ENCODE measurements at regions not wholly inside any gene's neighbourhood (a gene's known extent, or its start where the extent isn't known, plus 50 kb on each side); places are given as distances from the start of the nearest gene placed in this dataset.

GRCh38 chr5:77882670-77883257, 106.6 kb upstream of the TBCA start:
- 98% methylated on average over 6 of the region's 6 CpGs for WGBS (ENCODE audit: low lambda C conversion rate)

GRCh38 chr5:77881528-77881927, 105.4 kb upstream of the TBCA start:
- Histone ChIP-seq H3K9ac (no peak overlapping the region), H3K9me2 (no peaks in the 10 kb centered on the region), H3K9me3 (no peaks in the 10 kb centered on the region), H2AFZ (ENCODE audit: low read depth) (no peak overlapping the region), H3K79me2 (ENCODE audit: insufficient read depth) (no peaks in the 10 kb centered on the region), H4K20me1 (ENCODE audit: insufficient read depth) (no peaks in the 10 kb centered on the region), H3F3A (replicated peaks; ENCODE audit: insufficient read depth) (peaks cover 9% of the 10 kb centered on the region), H3K4me1 (ENCODE audit: control insufficient read depth in 1 of 2, insufficient read depth in 2 of 2, low read depth in 1 of 2, low read length in 1 of 2) (peaks cover 0 to 6% of the 10 kb centered on the region in 2 experiments; a peak in 1 of 4 replicates), H3K27me3 (ENCODE audit: insufficient read depth) (no peaks in the 10 kb centered on the region), H3K36me3 (replicated peaks in 1 of 2; ENCODE audit: control insufficient read depth in 1 of 2, insufficient read depth in 2 of 2, low read length in 1 of 2) (no peaks in the 10 kb centered on the region), H3K27ac (ENCODE audit: low read depth in 2 of 2, low read length in 1 of 2) (no peak overlapping the region), H3K4me3 (ENCODE audit: low read depth in 2 of 2, low read length in 1 of 2) (no peak overlapping the region), H3K4me2 (no peak overlapping the region)
- 84% methylated on average over 7 of the region's 7 CpGs for WGBS (ENCODE audit: low lambda C conversion rate)
- CTCF ChIA-PET, result interaction anchor here (0.6 to 1.5 kb wide), 2 partner anchors 13 to 128 kb away, joined by 3 to 5 read pairs; no protein-coding TSS in a partner anchor
- DNase-seq, result no peak
- POLR2A ChIA-PET, result no interaction called here
- TF ChIP-seq RXRA (IDR thresholded peaks at IDR 0.05; ENCODE audit: borderline replicate concordance, low read depth), result no peak
- TF ChIP-seq FOSL2 (IDR thresholded peaks at IDR 0.05; ENCODE audit: borderline replicate concordance, low read depth), result no peak
- no peak for TF ChIP-seq MXI1 (IDR thresholded peaks at IDR 0.05; ENCODE audit: low read depth, low read length)
- TF ChIP-seq NFIC (IDR thresholded peaks at IDR 0.05; ENCODE audit: borderline replicate concordance), result no peak
- TF ChIP-seq MAX (IDR thresholded peaks at IDR 0.05; ENCODE audit: low read depth), result no peak

More at GRCh38 chr5:77882670-77883257, 106.6 kb upstream of the TBCA start:
- H3K36me3 ChIP-seq (replicated peaks in 1 of 2; ENCODE audit: control insufficient read depth in 1 of 2, insufficient read depth in 2 of 2, low read length in 1 of 2), result no peaks in the 10 kb centered on the region
- no peak for DNase-seq
- no peak overlapping the region for H3K27ac ChIP-seq (ENCODE audit: low read depth in 2 of 2, low read length in 1 of 2)
- POLR2A ChIA-PET, result no interaction called here
- CTCF ChIA-PET, result interaction anchor here (1.1 to 1.3 kb wide), 2 partner anchors 9 to 19 kb away, joined by 3 read pairs; no protein-coding TSS in a partner anchor
- no peak overlapping the region for H3K4me3 ChIP-seq (ENCODE audit: low read depth in 2 of 2, low read length in 1 of 2)
- H3K4me2 ChIP-seq, result no peak overlapping the region
- TF ChIP-seq RFX5 (IDR thresholded peaks at IDR 0.05; ENCODE audit: low read length) (no peak), RXRA (IDR thresholded peaks at IDR 0.05; ENCODE audit: borderline replicate concordance, low read depth) (no peak), TCF12 (IDR thresholded peaks at IDR 0.05) (no peak), USF2 (IDR thresholded peaks at IDR 0.05; ENCODE audit: borderline replicate concordance, low read depth, low read length) (no peak), YY1 (IDR thresholded peaks at IDR 0.05; ENCODE audit: low read depth) (no peak), GATA2 (CRISPR knock-in tag; IDR thresholded peaks at IDR 0.05) (no peak), FOXJ3 (CRISPR knock-in tag; IDR thresholded peaks at IDR 0.05) (no peak), SIN3A (IDR thresholded peaks at IDR 0.05; ENCODE audit: borderline replicate concordance, low read depth, low read length) (no peak), RAD21 (IDR thresholded peaks at IDR 0.05; ENCODE audit: low read length) (no peak)
- no peak overlapping the region for H3K9ac ChIP-seq
- H3K9me3 ChIP-seq, result no peaks in the 10 kb centered on the region
- H3K79me2 ChIP-seq (ENCODE audit: insufficient read depth), result no peaks in the 10 kb centered on the region
- H3K27me3 ChIP-seq (ENCODE audit: insufficient read depth), result no peaks in the 10 kb centered on the region
- no peak overlapping the region for H2AFZ ChIP-seq (ENCODE audit: low read depth)
- H4K20me1 ChIP-seq (ENCODE audit: insufficient read depth), result no peaks in the 10 kb centered on the region
- peaks cover 9% of the 10 kb centered on the region for H3F3A ChIP-seq (replicated peaks; ENCODE audit: insufficient read depth)
- H3K4me1 ChIP-seq (ENCODE audit: control insufficient read depth in 1 of 2, insufficient read depth in 2 of 2, low read depth in 1 of 2, low read length in 1 of 2), result peaks cover 0 to 6% of the 10 kb centered on the region in 2 experiments; a peak in 1 of 4 replicates
- H3K9me2 ChIP-seq, result no peaks in the 10 kb centered on the region
